H1 (cell line): ENCODE measurements at regions not wholly inside any gene's neighbourhood (a gene's known extent, or its start where the extent isn't known, plus 50 kb on each side); places are given as distances from the start of the nearest gene placed in this dataset.

Experiments used
- CTCF ChIA-PET: fragments of 300-600 bp; sonication (Branson Sonifier 250); formaldehyde crosslinking; loops from one replicate; lab custom pipeline; 2021; ENCODE audit not compliant: partially characterized antibody; lab: Charles Lee
- POLR2A ChIA-PET: fragments of 300-600 bp; sonication (Branson Sonifier 250); formaldehyde crosslinking; loops from one replicate; lab custom pipeline; 2021; ENCODE audit warnings: inconsistent platforms; ENCODE audit not compliant: partially characterized antibody; lab: Charles Lee
- DNase-seq, 2 experiments: peaks; one replicate each; pipeline versions ENCODE4 v3.0.0 to v3.0.0-alpha.2; 2010 to 2022; ENCODE audit warnings: low spot score in 2 of 2, low read depth in 1 of 2, mixed read lengths in 1 of 2
- FAIRE-seq: peaks from 2 replicates; lab custom pipeline; 2011; peaks lifted over from hg19 to GRCh38; lab: Jason Lieb, UNC
- H2AFZ ChIP-seq: 2 replicates; pipeline ENCODE4 v1.8.1; 2012; ENCODE audit warnings: low read length, inconsistent platforms
- H2AK5ac ChIP-seq: 2 replicates; pipeline ENCODE4 v1.6.1; 2013; ENCODE audit warnings: low read depth, low read length
- H2BK120ac ChIP-seq: replicated peaks from 2 replicates; pipeline ENCODE3; 2013; ENCODE audit warnings: low read depth, low read length, inconsistent platforms
- H2BK12ac ChIP-seq: 2 replicates; pipeline ENCODE4 v1.6.1; 2013; ENCODE audit warnings: low read depth, low read length
- H2BK15ac ChIP-seq: 2 replicates; pipeline ENCODE4 v1.6.1; 2013; ENCODE audit warnings: low read length
- H2BK20ac ChIP-seq: 2 replicates; pipeline ENCODE4 v1.6.1; 2013; ENCODE audit warnings: low read length
- H2BK5ac ChIP-seq: 2 replicates; pipeline ENCODE4 v1.6.1; 2013; ENCODE audit warnings: low read depth, low read length
- H3K14ac ChIP-seq: 2 replicates; pipeline ENCODE4 v1.6.1; 2013; ENCODE audit warnings: inconsistent platforms; ENCODE audit not compliant: insufficient read length
- H3K18ac ChIP-seq: 2 replicates; pipeline ENCODE4 v1.6.1; 2013; ENCODE audit warnings: low read length; ENCODE audit errors: extremely low read depth
- H3K23ac ChIP-seq: 2 replicates; pipeline ENCODE4 v1.6.1; 2013; ENCODE audit warnings: inconsistent platforms; ENCODE audit not compliant: insufficient read length
- H3K23me2 ChIP-seq: 2 replicates; pipeline ENCODE4 v1.6.1; 2013; ENCODE audit warnings: low read depth, low read length
- H3K27ac ChIP-seq: 2 replicates; pipeline ENCODE4 v1.6.1; 2011; ENCODE audit warnings: low read depth, low read length, inconsistent platforms
- H3K27me3 ChIP-seq, 4 experiments: replicated peaks in 1 of 4; 1 replicate in 1 of 4; 2 replicates in 3 of 4; pipeline versions ENCODE4 v1.6.1 to v1.8.1; 2011 to 2013; ENCODE audit warnings: low read length in 3 of 4, mild to moderate bottlenecking in 3 of 4, inconsistent platforms in 2 of 4, mixed read lengths in 2 of 4, moderate library complexity in 1 of 4; ENCODE audit not compliant: control insufficient read depth in 3 of 4, insufficient read depth in 3 of 4; ENCODE audit errors: extremely low read depth in 1 of 4
- H3K36me3 ChIP-seq, 4 experiments: 2 replicates each; pipeline versions ENCODE4 v1.6.1 to v1.8.1; 2011 to 2013; ENCODE audit warnings: mild to moderate bottlenecking in 4 of 4, low read length in 3 of 4, moderate library complexity in 2 of 4, control low read depth in 1 of 4, inconsistent platforms in 1 of 4; ENCODE audit not compliant: insufficient read depth in 4 of 4, control insufficient read depth in 2 of 4
- H3K4ac ChIP-seq: replicated peaks from 2 replicates; pipeline ENCODE3; 2013; ENCODE audit warnings: low read length, low read depth, mixed read lengths, inconsistent platforms; ENCODE audit not compliant: insufficient read length
- H3K4me1 ChIP-seq, 4 experiments: replicated peaks in 1 of 4; 1 replicate in 1 of 4; 2 replicates in 3 of 4; pipeline versions ENCODE4 v1.6.1 to v1.8.1; 2011 to 2013; ENCODE audit warnings: low read length in 3 of 4, inconsistent platforms in 2 of 4, mixed read lengths in 1 of 4; ENCODE audit not compliant: insufficient read depth in 4 of 4, control insufficient read depth in 3 of 4
- H3K4me2 ChIP-seq, 2 experiments: 2 replicates each; pipeline versions ENCODE4 v1.6.1 to v1.8.1; 2011 to 2013; ENCODE audit warnings: low read depth in 2 of 2, low read length in 2 of 2, control low read depth in 1 of 2, inconsistent platforms in 1 of 2, mild to moderate bottlenecking in 1 of 2; ENCODE audit not compliant: insufficient read depth in 1 of 2
- H3K4me3 ChIP-seq, 4 experiments: fragments of 200-600, 300-600 bp in 1 of 4; sonication (generic), shearing (Covaris generic), sonication (Bioruptor Twin) in 1 of 4; 2 replicates each; pipeline versions ENCODE4 v1.5.1 to v1.8.1; 2011 to 2016; ENCODE audit warnings: low read length in 4 of 4, low read depth in 3 of 4, control low read depth in 2 of 4, inconsistent platforms in 2 of 4, mild to moderate bottlenecking in 2 of 4, mixed read lengths in 1 of 4, moderate library complexity in 1 of 4; ENCODE audit not compliant: insufficient read depth in 2 of 4; ENCODE audit errors: extremely low read depth in 1 of 4
- H3K56ac ChIP-seq: replicated peaks from 2 replicates; pipeline ENCODE3; 2013; ENCODE audit warnings: low read depth, mild to moderate bottlenecking, mixed read lengths, low read length, inconsistent platforms; ENCODE audit not compliant: insufficient read length
- H3K79me1 ChIP-seq: 2 replicates; pipeline ENCODE4 v1.6.1; 2013; ENCODE audit warnings: low read depth, low read length, control low read depth
- H3K79me2 ChIP-seq, 2 experiments: 2 replicates each; pipeline versions ENCODE4 v1.6.1 to v1.8.1; 2012 to 2013; ENCODE audit warnings: low read length in 2 of 2, mild to moderate bottlenecking in 2 of 2, inconsistent platforms in 1 of 2; ENCODE audit not compliant: insufficient read depth in 2 of 2, control insufficient read depth in 1 of 2
- H3K9ac ChIP-seq, 4 experiments: replicated peaks in 1 of 4; 1 replicate in 1 of 4; 2 replicates in 3 of 4; pipeline versions ENCODE4 v1.6.1 to v1.8.1; 2011 to 2013; ENCODE audit warnings: low read depth in 3 of 4, low read length in 3 of 4, control low read depth in 2 of 4, mild to moderate bottlenecking in 2 of 4, moderate library complexity in 2 of 4, inconsistent platforms in 1 of 4; ENCODE audit errors: extremely low read depth in 1 of 4
- H3K9me3 ChIP-seq, 2 experiments: 2 replicates each; pipeline versions ENCODE4 v1.6.1 to v1.8.1; 2012 to 2013; ENCODE audit warnings: mild to moderate bottlenecking in 2 of 2, moderate library complexity in 2 of 2, control low read depth in 1 of 2, inconsistent platforms in 1 of 2, low read depth in 1 of 2, low read length in 1 of 2, mixed read lengths in 1 of 2; ENCODE audit not compliant: insufficient read depth in 2 of 2
- H4K20me1 ChIP-seq, 2 experiments: replicated peaks in 1 of 2; 2 replicates each; pipeline versions ENCODE3 to v1.8.1; 2011 to 2013; ENCODE audit warnings: inconsistent platforms in 2 of 2, low read length in 2 of 2, mild to moderate bottlenecking in 1 of 2; ENCODE audit not compliant: insufficient read depth in 2 of 2, control insufficient read depth in 1 of 2
- H4K5ac ChIP-seq: 2 replicates; pipeline ENCODE4 v1.6.1; 2013; ENCODE audit warnings: low read length, low read depth, mixed read lengths, inconsistent platforms; ENCODE audit not compliant: insufficient read length
- H4K8ac ChIP-seq: 2 replicates; pipeline ENCODE4 v1.8.0; 2013; ENCODE audit warnings: mild to moderate bottlenecking, moderate library complexity, low read length, inconsistent platforms; ENCODE audit not compliant: insufficient read depth; ENCODE audit errors: extremely low read depth
- H4K91ac ChIP-seq: replicated peaks from 2 replicates; pipeline ENCODE3; 2013; ENCODE audit warnings: low read length, mixed read lengths, inconsistent platforms; ENCODE audit not compliant: insufficient read length
- SIN3A ChIP-seq, 2 experiments: IDR thresholded peaks in 1 of 2; conservative IDR thresholded peaks in 1 of 2; 2 replicates each; pipeline ENCODE4 v1.6.1; 2011 to 2012; ENCODE audit warnings: low read length in 2 of 2, improper control_type of control experiment in 1 of 2, low read depth in 1 of 2, mild to moderate bottlenecking in 1 of 2
- TCF12 ChIP-seq: IDR thresholded peaks from 2 replicates; pipeline ENCODE4 v1.6.1; 2011; ENCODE audit warnings: low read depth, mild to moderate bottlenecking, low read length
- WGBS, 2 experiments: shearing (Covaris generic) in 1 of 2; methylation state at CpG; one replicate each; pipeline versions ENCODE4 v1.1.6 to v1.1.7; 2013 to 2015; ENCODE audit warnings: low lambda C conversion rate in 2 of 2, mixed read lengths in 2 of 2, inconsistent platforms in 1 of 2, low coverage in 1 of 2, missing lambda C conversion rate in 1 of 2; ENCODE audit not compliant: insufficient replicate concordance in 2 of 2, insufficient coverage in 1 of 2, insufficient read length in 1 of 2; ENCODE audit errors: extremely low coverage in 1 of 2, missing lambda C conversion rate in 1 of 2; 5-methylcytosine and 5-hydroxymethylcytosine counted together
- TF ChIP-seq, protein P1 (sequence below), 3 experiments: IDR thresholded peaks; 1 replicate in 2 of 3; 2 replicates in 1 of 3; pipeline versions ENCODE4 v1.5.1 to v1.6.1; 2011; ENCODE audit warnings: low read length in 3 of 3, mild to moderate bottlenecking in 3 of 3, inconsistent platforms in 2 of 3, low read depth in 1 of 3, moderate library complexity in 1 of 3; ENCODE audit not compliant: insufficient read depth in 1 of 3; ENCODE audit errors: control extremely low read depth in 1 of 3

DNA sequence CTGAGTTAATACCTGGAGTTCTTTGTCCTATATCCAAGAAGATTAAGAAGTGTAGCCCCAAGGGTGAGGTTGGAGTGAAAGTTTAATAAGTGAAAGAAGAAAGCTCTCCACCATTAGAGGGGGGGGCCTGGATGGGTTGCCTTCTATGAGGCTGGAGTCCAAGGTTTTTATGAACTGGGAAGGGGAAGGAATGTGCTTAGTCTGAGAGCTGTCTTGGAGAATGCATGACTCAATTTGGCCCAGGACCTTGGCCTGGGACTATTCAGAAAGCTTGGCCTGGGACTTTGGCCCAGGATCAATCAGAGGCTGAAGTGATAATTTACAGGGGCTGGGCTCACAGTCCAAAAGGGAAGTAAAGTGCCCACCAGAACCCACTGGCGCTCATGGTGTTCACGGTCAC, 1049.0 kb upstream of the GRIA3 start:
- Histone ChIP-seq H2BK12ac (no peak overlapping the region), H3K4ac (no peak overlapping the region)
- CTCF ChIA-PET: no interaction called here

More for the DNA sequence above, 1049.0 kb upstream of the GRIA3 start:
- Histone ChIP-seq H4K20me1 (no peaks in the 10 kb centered on the region), H3K23ac (no peak overlapping the region), H2BK5ac (no peak overlapping the region), H3K18ac (no peak overlapping the region), H3K27me3 (no peaks in the 10 kb centered on the region), H3K36me3 (0 out of 8 replicates have a peak, but pooled peaks cover 0 to 2% (median 0%) of the 10 kb centered on the region in 4 experiments), H3K9ac (no peak overlapping the region), H2BK15ac (no peak overlapping the region), H2BK120ac (no peak overlapping the region), H4K5ac (no peak overlapping the region), H2BK20ac (no peak overlapping the region), H3K14ac (no peak overlapping the region), H3K4me2 (no peak overlapping the region), H4K8ac (no peak overlapping the region), H3K4me1 (no peaks in the 10 kb centered on the region), H3K56ac (no peak overlapping the region), H3K9me3 (peaks cover 0 to 6% of the 10 kb centered on the region in 2 experiments; a peak in 2 of 4 replicates), H3K23me2 (no peaks in the 10 kb centered on the region), H2AFZ (no peak overlapping the region), H4K91ac (no peak overlapping the region), H3K27ac (no peak overlapping the region), H3K79me2 (no peaks in the 10 kb centered on the region), H2AK5ac (no peak overlapping the region), H3K4me3 (no peak overlapping the region), H3K79me1 (no peaks in the 10 kb centered on the region)
- FAIRE-seq (no peak), DNase-seq (no peak)
- POLR2A ChIA-PET: no interaction called here
- TF ChIP-seq SIN3A (conservative IDR thresholded peaks at IDR 0.05 in 1 of 2, IDR thresholded peaks at IDR 0.05 in 1 of 2; ENCODE audit: low read depth in 1 of 2, low read length in 2 of 2): no peak
- TF ChIP-seq TCF12: no peak
- TF ChIP-seq, protein P1, sequence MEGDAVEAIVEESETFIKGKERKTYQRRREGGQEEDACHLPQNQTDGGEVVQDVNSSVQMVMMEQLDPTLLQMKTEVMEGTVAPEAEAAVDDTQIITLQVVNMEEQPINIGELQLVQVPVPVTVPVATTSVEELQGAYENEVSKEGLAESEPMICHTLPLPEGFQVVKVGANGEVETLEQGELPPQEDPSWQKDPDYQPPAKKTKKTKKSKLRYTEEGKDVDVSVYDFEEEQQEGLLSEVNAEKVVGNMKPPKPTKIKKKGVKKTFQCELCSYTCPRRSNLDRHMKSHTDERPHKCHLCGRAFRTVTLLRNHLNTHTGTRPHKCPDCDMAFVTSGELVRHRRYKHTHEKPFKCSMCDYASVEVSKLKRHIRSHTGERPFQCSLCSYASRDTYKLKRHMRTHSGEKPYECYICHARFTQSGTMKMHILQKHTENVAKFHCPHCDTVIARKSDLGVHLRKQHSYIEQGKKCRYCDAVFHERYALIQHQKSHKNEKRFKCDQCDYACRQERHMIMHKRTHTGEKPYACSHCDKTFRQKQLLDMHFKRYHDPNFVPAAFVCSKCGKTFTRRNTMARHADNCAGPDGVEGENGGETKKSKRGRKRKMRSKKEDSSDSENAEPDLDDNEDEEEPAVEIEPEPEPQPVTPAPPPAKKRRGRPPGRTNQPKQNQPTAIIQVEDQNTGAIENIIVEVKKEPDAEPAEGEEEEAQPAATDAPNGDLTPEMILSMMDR (IDR thresholded peaks at IDR 0.05; ENCODE audit: control extremely low read depth in 1 of 3, insufficient read depth in 1 of 3, low read depth in 1 of 3, low read length in 3 of 3): no peak
- 100% methylated on average over 2 of the region's 2 CpGs; no CpG with 5 or more reads in 1 of the 2 experiments for WGBS, 2 experiments
